ENCODE measurements at regions not wholly inside any gene's neighbourhood (a gene's known extent, or its start where the extent isn't known, plus 50 kb on each side); places are given as distances from the start of the nearest gene placed in this dataset.

- no peak for DNase-seq
Measured at GRCh38 chr2:12391116-12391515, 325.6 kb upstream of the TRIB2 start.

- no peak for DNase-seq
Measured at GRCh38 chr2:12396699-12397098, 320.0 kb upstream of the TRIB2 start.

- DNase-seq, result no peak
Measured at GRCh38 chr2:12397854-12398253, 318.9 kb upstream of the TRIB2 start.

- DNase-seq, result no peak
Measured at GRCh38 chr2:12399240-12399639, 317.5 kb upstream of the TRIB2 start.

- no peak for DNase-seq
Measured at GRCh38 chr2:12400543-12400942, 316.2 kb upstream of the TRIB2 start.

GRCh38 chr2:12402440-12403139, 314.1 kb upstream of the TRIB2 start:
- DNase-seq, result no peak

GRCh38 chr2:12404497-12404896, 312.2 kb upstream of the TRIB2 start:
- no peak for DNase-seq

GRCh38 chr2:12407160-12407559, 309.6 kb upstream of the TRIB2 start:
- DNase-seq, result no peak

GRCh38 chr2:12412898-12413305, 303.8 kb upstream of the TRIB2 start:
- peak; percentile 26 for DNase-seq

- no peak for DNase-seq
Measured at GRCh38 chr2:12415536-12415935, 301.2 kb upstream of the TRIB2 start.

GRCh38 chr2:12416600-12416999, 300.1 kb upstream of the TRIB2 start:
- peak; percentile 67 for DNase-seq

- no peak for DNase-seq
Measured at GRCh38 chr2:12417786-12418185, 298.9 kb upstream of the TRIB2 start.

GRCh38 chr2:12419803-12420202, 296.9 kb upstream of the TRIB2 start:
- DNase-seq, result no peak

- DNase-seq, result no peak
Measured at GRCh38 chr2:12421046-12421445, 295.7 kb upstream of the TRIB2 start.

- no peak for DNase-seq
Measured at GRCh38 chr2:12424219-12424618, 292.5 kb upstream of the TRIB2 start.

GRCh38 chr2:12424809-12425208, 291.9 kb upstream of the TRIB2 start:
- DNase-seq, result no peak

- DNase-seq, result no peak
Measured at GRCh38 chr2:12428324-12428723, 288.4 kb upstream of the TRIB2 start.

GRCh38 chr2:12428786-12429185, 287.9 kb upstream of the TRIB2 start:
- no peak for DNase-seq

GRCh38 chr2:12429779-12430406, 286.8 kb upstream of the TRIB2 start:
- DNase-seq, result no peak

- no peak for DNase-seq
Measured at GRCh38 chr2:12430407-12431133, 286.2 kb upstream of the TRIB2 start.

GRCh38 chr2:12432985-12433625, 283.6 kb upstream of the TRIB2 start:
- no peak for DNase-seq

- no peak for DNase-seq
Measured at GRCh38 chr2:12433626-12433990, 283.1 kb upstream of the TRIB2 start.

GRCh38 chr2:12434630-12435098, 282.1 kb upstream of the TRIB2 start:
- no peak for DNase-seq

Data from CD4-positive, alpha-beta T cell treated with Interleukin-15 for 1 hour (primary cell).